ENCODE measurements at regions not wholly inside any gene's neighbourhood (a gene's known extent, or its start where the extent isn't known, plus 50 kb on each side); places are given as distances from the start of the nearest gene placed in this dataset.

DNA sequence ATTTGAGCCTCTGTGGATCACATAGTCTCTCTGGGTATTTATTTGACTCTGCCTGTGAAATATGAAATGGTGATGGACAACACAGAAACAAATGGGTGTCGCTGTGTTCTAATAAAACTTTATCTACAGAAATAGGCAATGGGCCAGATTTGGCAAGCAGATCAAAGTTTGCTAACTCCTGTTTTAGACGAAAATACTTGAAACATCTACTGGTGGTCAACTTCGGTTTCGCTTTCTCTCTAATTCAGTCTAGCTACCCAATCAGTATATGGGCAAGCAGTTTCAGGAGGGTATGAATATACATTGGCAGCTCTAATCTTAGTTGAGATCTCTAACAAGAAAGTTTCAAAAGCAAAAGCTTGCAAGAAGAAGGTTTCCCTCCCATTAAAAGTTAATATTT, 60.1 kb upstream of the DYNLRB2 start:
- Mint-ChIP-seq H3K9me3 (no peaks in the 10 kb centered on the region), H3K27ac (no peak overlapping the region), H3K36me3 (ENCODE audit: insufficient read depth in 1 of 3, low read depth in 3 of 3) (no peaks in the 10 kb centered on the region), H3K4me3 (no peak overlapping the region), H3K4me1 (no peaks in the 10 kb centered on the region), H3K27me3 (ENCODE audit: low read depth) (peaks cover 9% of the 10 kb centered on the region)
- no peak overlapping the region for H3K27ac ChIP-seq (ENCODE audit: insufficient read length, low read depth, low read length)
- no peak overlapping the region for H3K23ac ChIP-seq (ENCODE audit: insufficient read length, low read depth, low read length)
- no peak overlapping the region for H2AFZ ChIP-seq (ENCODE audit: low read length)
- no peaks in the 10 kb centered on the region for H3K79me1 ChIP-seq (ENCODE audit: insufficient read depth, low read depth, low read length, poor library complexity, severe bottlenecking)
- no peaks in the 10 kb centered on the region for H3K23me2 ChIP-seq (ENCODE audit: insufficient read length, low read depth, low read length, poor library complexity, severe bottlenecking)
- H4K5ac ChIP-seq (ENCODE audit: insufficient read length, low read depth, low read length) = no peak overlapping the region
- no peak overlapping the region for H2BK15ac ChIP-seq (ENCODE audit: low read depth, low read length)
- no peaks in the 10 kb centered on the region for H4K20me1 ChIP-seq (ENCODE audit: control insufficient read depth, insufficient read depth, insufficient read length)
- H2BK12ac ChIP-seq (ENCODE audit: insufficient read length, low read depth, low read length) = no peak overlapping the region
- no peak overlapping the region for H3K9ac ChIP-seq (ENCODE audit: extremely low read depth, insufficient read length, low read length)
- no peak for DNase-seq
- TF ChIP-seq, protein P1, sequence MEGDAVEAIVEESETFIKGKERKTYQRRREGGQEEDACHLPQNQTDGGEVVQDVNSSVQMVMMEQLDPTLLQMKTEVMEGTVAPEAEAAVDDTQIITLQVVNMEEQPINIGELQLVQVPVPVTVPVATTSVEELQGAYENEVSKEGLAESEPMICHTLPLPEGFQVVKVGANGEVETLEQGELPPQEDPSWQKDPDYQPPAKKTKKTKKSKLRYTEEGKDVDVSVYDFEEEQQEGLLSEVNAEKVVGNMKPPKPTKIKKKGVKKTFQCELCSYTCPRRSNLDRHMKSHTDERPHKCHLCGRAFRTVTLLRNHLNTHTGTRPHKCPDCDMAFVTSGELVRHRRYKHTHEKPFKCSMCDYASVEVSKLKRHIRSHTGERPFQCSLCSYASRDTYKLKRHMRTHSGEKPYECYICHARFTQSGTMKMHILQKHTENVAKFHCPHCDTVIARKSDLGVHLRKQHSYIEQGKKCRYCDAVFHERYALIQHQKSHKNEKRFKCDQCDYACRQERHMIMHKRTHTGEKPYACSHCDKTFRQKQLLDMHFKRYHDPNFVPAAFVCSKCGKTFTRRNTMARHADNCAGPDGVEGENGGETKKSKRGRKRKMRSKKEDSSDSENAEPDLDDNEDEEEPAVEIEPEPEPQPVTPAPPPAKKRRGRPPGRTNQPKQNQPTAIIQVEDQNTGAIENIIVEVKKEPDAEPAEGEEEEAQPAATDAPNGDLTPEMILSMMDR (conservative IDR thresholded peaks at IDR 0.05) = no peak
- no peak overlapping the region for H3K4ac ChIP-seq (ENCODE audit: low read depth, low read length)
- H3K9me3 ChIP-seq (ENCODE audit: control insufficient read depth, low read depth, low read length) = no peaks in the 10 kb centered on the region
- no peak overlapping the region for H3K14ac ChIP-seq (ENCODE audit: insufficient read depth, low read length)
- H3K27me3 ChIP-seq (ENCODE audit: insufficient read depth, low read length) = no peaks in the 10 kb centered on the region
- H2BK5ac ChIP-seq (ENCODE audit: insufficient read length, low read length) = no peak overlapping the region
- no peak overlapping the region for H4K8ac ChIP-seq (replicated peaks; ENCODE audit: insufficient read length, low read depth, low read length)
- no peak overlapping the region for H3K56ac ChIP-seq (ENCODE audit: insufficient read length, low read depth, low read length)
- H4K91ac ChIP-seq (ENCODE audit: insufficient read length, low read depth, low read length) = no peak overlapping the region
- WGBS (ENCODE audit: extremely low coverage, insufficient read length, low lambda C conversion rate) = no CpG with 5 or more reads among the region's 4 CpGs
- H2AK5ac ChIP-seq (ENCODE audit: insufficient read length, low read length) = no peak overlapping the region
- no peak overlapping the region for H2BK20ac ChIP-seq (ENCODE audit: low read depth, low read length, poor library complexity, severe bottlenecking)
- H3K4me2 ChIP-seq (ENCODE audit: insufficient read depth, insufficient read length, low read length) = no peak overlapping the region
- no peaks in the 10 kb centered on the region for H3K4me1 ChIP-seq (ENCODE audit: insufficient read depth, low read length)
- no peaks in the 10 kb centered on the region for H3K79me2 ChIP-seq (ENCODE audit: insufficient read depth, low read length)
- no peak overlapping the region for H2BK120ac ChIP-seq (ENCODE audit: low read depth, low read length, poor library complexity, severe bottlenecking)
- H3K18ac ChIP-seq (ENCODE audit: insufficient read length, low read depth, low read length) = no peak overlapping the region
- no peak overlapping the region for H3T11ph ChIP-seq (ENCODE audit: low read length)

Data from H9 (cell line).